D721Med (cell line): ENCODE measurements at regions not wholly inside any gene's neighbourhood (a gene's known extent, or its start where the extent isn't known, plus 50 kb on each side); places are given as distances from the start of the nearest gene placed in this dataset.

Experiments
- DNase-seq: peaks from one replicate; pipeline ENCODE4 v3.0.0; 2011; ENCODE audit warnings: low spot score; ENCODE audit not compliant: insufficient read length
- FAIRE-seq: peaks from 2 replicates; lab custom pipeline; 2011; peaks lifted over from hg19 to GRCh38; lab: Jason Lieb, UNC
- TF ChIP-seq, protein P1 (sequence below): IDR thresholded peaks from 2 replicates; pipeline ENCODE4 v1.5.1; 2012; ENCODE audit warnings: mild to moderate bottlenecking, control low read depth; ENCODE audit not compliant: insufficient read depth; ENCODE audit errors: missing control alignments

DNA sequence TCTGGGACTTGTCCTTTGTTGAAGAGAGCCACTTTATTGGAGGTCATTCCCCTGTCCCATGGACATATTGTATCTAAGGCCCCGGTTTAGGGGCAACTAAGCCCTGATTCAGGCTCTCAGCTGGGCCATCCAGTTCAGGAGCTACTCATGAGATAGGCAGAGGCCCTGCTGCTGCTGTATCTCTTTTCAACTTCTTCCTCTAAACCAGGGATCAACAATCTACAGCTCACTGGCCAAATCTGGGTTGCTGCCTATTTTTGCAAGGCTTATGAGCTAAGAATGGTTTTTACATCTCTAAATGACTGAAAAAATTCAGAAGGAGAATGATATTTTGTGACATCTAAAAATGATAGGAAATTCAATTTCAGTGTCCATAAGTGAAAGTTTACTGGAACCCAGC, 166.8 kb upstream of the GLI3 start:
- TF ChIP-seq, protein P1, sequence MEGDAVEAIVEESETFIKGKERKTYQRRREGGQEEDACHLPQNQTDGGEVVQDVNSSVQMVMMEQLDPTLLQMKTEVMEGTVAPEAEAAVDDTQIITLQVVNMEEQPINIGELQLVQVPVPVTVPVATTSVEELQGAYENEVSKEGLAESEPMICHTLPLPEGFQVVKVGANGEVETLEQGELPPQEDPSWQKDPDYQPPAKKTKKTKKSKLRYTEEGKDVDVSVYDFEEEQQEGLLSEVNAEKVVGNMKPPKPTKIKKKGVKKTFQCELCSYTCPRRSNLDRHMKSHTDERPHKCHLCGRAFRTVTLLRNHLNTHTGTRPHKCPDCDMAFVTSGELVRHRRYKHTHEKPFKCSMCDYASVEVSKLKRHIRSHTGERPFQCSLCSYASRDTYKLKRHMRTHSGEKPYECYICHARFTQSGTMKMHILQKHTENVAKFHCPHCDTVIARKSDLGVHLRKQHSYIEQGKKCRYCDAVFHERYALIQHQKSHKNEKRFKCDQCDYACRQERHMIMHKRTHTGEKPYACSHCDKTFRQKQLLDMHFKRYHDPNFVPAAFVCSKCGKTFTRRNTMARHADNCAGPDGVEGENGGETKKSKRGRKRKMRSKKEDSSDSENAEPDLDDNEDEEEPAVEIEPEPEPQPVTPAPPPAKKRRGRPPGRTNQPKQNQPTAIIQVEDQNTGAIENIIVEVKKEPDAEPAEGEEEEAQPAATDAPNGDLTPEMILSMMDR, result no peak
- FAIRE-seq (no peak), DNase-seq (no peak)

DNA sequence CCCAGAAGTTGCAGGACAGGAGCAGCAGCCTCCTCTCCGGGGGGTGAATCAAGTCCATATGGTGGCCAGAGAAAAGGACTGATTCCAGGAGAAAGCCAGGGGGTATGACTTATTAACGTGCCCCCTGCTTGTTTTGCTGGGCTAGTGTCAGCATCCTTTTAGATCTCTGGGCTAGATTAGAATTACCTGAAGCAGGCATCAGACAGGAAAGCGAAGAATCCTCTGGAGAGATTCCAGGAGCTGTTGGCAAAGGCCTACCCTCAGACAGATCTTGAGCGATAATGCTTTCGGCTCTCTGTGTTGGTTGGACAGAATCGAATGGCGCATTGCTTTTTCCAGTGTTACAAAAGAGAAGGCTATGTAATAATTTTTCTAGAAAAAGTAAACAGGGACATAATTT, 164.0 kb upstream of the GLI3 start:
- TF ChIP-seq, protein P1, result no peak
- FAIRE-seq (no peak), DNase-seq (no peak)

DNA sequence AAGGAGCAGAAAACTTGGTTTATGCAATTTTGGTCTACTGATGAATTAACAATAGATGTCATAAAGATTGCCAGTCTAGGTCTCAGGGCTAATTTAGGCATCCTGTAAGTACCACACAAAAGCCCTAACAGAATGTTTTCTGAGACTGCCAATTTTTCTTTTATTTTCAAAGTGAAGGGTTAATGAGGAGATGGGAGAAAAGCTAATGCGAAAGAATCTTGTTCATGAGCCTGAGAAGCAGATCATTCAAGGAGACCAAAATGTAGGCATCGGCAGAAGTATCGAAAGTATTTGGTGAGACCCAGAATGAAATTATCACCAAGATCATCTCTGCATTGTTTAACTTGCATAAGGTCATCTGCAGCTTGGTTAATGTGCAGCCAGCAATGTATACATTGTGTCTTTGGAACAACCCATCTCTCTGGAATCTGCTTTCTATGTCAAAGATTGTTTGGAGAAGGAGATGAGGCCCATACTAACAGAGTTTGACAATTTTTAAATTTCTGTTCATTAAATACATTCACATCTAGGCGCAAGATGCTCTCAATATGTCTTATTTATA, 163.3 kb upstream of the GLI3 start:
- DNase-seq (no peak), FAIRE-seq (no peak)
- TF ChIP-seq, protein P1, result no peak

DNA sequence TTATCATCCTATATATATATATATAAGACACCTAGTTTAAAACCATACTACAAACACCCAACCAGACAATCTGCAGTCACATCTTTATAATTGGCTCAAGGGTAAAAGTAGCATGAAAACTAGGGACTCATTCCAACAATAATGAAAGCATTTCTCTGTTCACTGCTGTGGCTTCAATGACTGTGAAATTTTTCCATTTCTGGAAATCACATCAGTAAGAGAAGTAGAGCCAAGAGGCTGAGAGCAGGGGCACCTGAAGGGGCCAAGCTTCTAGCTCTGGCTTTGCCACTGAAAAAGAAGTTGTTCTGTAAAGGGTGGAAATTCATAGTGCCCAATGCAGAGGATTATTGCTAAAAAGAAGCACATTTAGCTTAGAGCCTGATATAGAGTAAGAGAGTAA, 158.6 kb upstream of the GLI3 start:
- FAIRE-seq, result no peak

DNA sequence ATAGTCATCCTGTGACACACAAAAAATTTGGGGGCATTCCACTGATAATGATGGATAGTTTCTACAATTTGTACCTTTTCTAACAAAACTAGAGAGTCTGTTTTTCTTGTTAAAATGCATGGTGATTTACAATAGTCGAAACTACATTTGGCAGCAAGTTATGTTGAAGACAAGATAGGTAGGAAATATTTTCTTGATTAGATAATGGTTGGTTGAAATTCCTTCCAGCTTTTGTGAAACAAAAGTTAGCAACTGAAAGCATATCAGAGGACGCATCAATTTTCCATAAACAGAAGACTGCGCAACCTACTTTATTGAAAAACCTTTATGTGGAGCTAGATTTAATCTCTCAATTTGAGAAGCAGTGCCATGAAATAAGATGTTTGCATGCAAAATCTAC, 155.8 kb upstream of the GLI3 start:
- TF ChIP-seq, protein P1, result no peak
- DNase-seq, result no peak
- FAIRE-seq, result no peak

More for the DNA sequence above, 158.6 kb upstream of the GLI3 start:
- DNase-seq, result no peak
- TF ChIP-seq, protein P1, result no peak

DNA sequence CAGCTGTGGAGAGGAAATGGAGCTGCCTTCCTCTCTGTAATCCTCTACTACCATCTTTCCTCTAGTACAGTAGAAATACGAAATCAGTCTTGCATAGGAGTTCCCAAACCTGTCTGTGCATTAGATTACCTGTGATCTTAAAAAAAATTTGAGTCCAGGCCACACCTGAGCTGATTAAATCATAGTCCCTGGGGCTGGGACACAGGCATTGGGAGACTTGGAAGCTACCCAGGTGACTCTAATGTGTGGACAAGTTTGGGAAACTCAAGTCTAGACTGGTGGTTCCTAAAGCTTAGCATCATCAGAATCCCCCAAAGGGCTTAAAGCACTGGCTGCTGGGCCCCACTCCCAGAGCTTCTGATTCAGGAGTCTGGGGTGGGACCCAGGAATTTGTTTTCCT, 152.7 kb upstream of the GLI3 start:
- DNase-seq (no peak), FAIRE-seq (no peak)
- TF ChIP-seq, protein P1, result no peak

DNA sequence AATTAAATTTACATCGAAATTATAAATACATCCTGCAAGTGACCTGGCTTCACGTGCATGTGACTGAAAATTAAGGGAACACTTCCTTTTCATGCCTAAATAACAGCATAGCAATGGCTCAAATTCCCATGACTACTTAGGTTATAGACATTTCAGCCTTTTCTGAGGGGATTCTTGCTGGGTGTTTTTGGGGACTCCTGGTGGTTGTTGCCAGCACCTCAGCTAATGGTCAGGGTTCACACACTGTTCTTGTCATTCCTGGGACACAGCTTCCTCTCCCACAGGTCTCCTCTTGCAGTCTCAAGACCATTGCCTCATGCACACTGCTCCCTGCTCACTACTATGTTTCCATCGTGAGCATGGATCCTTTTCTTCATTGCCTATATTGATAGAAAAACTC, 148.9 kb upstream of the GLI3 start:
- TF ChIP-seq, protein P1, result no peak
- FAIRE-seq, result no peak

More for the DNA sequence above, 148.9 kb upstream of the GLI3 start:
- no peak for DNase-seq
